ENCODE measurements at regions not wholly inside any gene's neighbourhood (a gene's known extent, or its start where the extent isn't known, plus 50 kb on each side); places are given as distances from the start of the nearest gene placed in this dataset.

- no peak overlapping the region for H3K4me3 ChIP-seq (ENCODE audit: low read length)
- Mint-ChIP-seq H3K4me1 (peaks cover 8% of the 10 kb centered on the region), H3K36me3 (ENCODE audit: low read depth) (no peaks in the 10 kb centered on the region), H3K9me3 (peaks cover 5% of the 10 kb centered on the region), H3K27ac (no peak overlapping the region), H3K27me3 (ENCODE audit: insufficient read depth) (no peaks in the 10 kb centered on the region), H3K4me3 (no peak overlapping the region)
- WGBS, 2 experiments (ENCODE audit: insufficient coverage in 1 of 2, insufficient read length in 1 of 2), result 94% methylated on average over 2 of the region's 2 CpGs; no CpG with 5 or more reads in 1 of the 2 experiments
- no peaks in the 10 kb centered on the region for H3K36me3 ChIP-seq (ENCODE audit: control insufficient read depth, insufficient read depth, low read length)
- H3K9ac ChIP-seq (ENCODE audit: extremely low read depth, low read length, poor library complexity, severe bottlenecking), result no peak overlapping the region
- DNase-seq, result no peak
- no peak overlapping the region for H3K27ac ChIP-seq (ENCODE audit: low read depth, low read length)
- no peak for TF ChIP-seq CTCF (conservative IDR thresholded peaks at IDR 0.05)
- H3K4me1 ChIP-seq (ENCODE audit: control insufficient read depth, insufficient read depth, low read length), result no peaks in the 10 kb centered on the region
- H3K27me3 ChIP-seq (ENCODE audit: control insufficient read depth, insufficient read depth, low read length, poor library complexity, severe bottlenecking), result no peaks in the 10 kb centered on the region
- H3K9me3 ChIP-seq (ENCODE audit: control insufficient read depth, low read length), result peaks cover 8% of the 10 kb centered on the region
These were observed 186.2 kb downstream of the PLK2 start for GRCh38 chr5:58273711-58274110.

- no peaks in the 10 kb centered on the region for H3K27me3 Mint-ChIP-seq (ENCODE audit: insufficient read depth)
- WGBS, 2 experiments (ENCODE audit: insufficient coverage in 1 of 2, insufficient read length in 1 of 2), result 90 to 92% methylated on average over 2 to 4 of the region's 4 CpGs
- peaks cover 2% of the 10 kb centered on the region for H3K4me1 Mint-ChIP-seq
- Histone ChIP-seq H3K4me3 (ENCODE audit: low read length) (no peak overlapping the region), H3K27me3 (ENCODE audit: control insufficient read depth, insufficient read depth, low read length, poor library complexity, severe bottlenecking) (no peaks in the 10 kb centered on the region), H3K27ac (ENCODE audit: low read depth, low read length) (no peak overlapping the region), H3K9me3 (ENCODE audit: control insufficient read depth, low read length) (no peaks in the 10 kb centered on the region), H3K9ac (ENCODE audit: extremely low read depth, low read length, poor library complexity, severe bottlenecking) (no peak overlapping the region), H3K36me3 (ENCODE audit: control insufficient read depth, insufficient read depth, low read length) (no peaks in the 10 kb centered on the region), H3K4me1 (ENCODE audit: control insufficient read depth, insufficient read depth, low read length) (no peaks in the 10 kb centered on the region)
- H3K9me3 Mint-ChIP-seq, result no peaks in the 10 kb centered on the region
- no peak for TF ChIP-seq CTCF (conservative IDR thresholded peaks at IDR 0.05)
- H3K27ac Mint-ChIP-seq, result no peak overlapping the region
- no peak for DNase-seq
- H3K4me3 Mint-ChIP-seq, result no peak overlapping the region
- H3K36me3 Mint-ChIP-seq (ENCODE audit: low read depth), result no peaks in the 10 kb centered on the region
These were observed 191.6 kb downstream of the PLK2 start for GRCh38 chr5:58268268-58268667.

- Mint-ChIP-seq H3K4me3 (no peak overlapping the region), H3K27ac (no peak overlapping the region), H3K36me3 (ENCODE audit: low read depth) (no peaks in the 10 kb centered on the region)
These were observed 193.5 kb downstream of the PLK2 start for GRCh38 chr5:58266402-58266801.

More at GRCh38 chr5:58266402-58266801, 193.5 kb downstream of the PLK2 start:
- H3K4me1 Mint-ChIP-seq, result no peaks in the 10 kb centered on the region
- DNase-seq, result no peak
- no peaks in the 10 kb centered on the region for H3K9me3 ChIP-seq (ENCODE audit: control insufficient read depth, low read length)
- H3K9me3 Mint-ChIP-seq, result no peaks in the 10 kb centered on the region
- no peaks in the 10 kb centered on the region for H3K4me1 ChIP-seq (ENCODE audit: control insufficient read depth, insufficient read depth, low read length)
- H3K9ac ChIP-seq (ENCODE audit: extremely low read depth, low read length, poor library complexity, severe bottlenecking), result no peak overlapping the region
- no peaks in the 10 kb centered on the region for H3K36me3 ChIP-seq (ENCODE audit: control insufficient read depth, insufficient read depth, low read length)
- no peak for TF ChIP-seq CTCF (conservative IDR thresholded peaks at IDR 0.05)
- H3K27me3 ChIP-seq (ENCODE audit: control insufficient read depth, insufficient read depth, low read length, poor library complexity, severe bottlenecking), result no peaks in the 10 kb centered on the region
- no peaks in the 10 kb centered on the region for H3K27me3 Mint-ChIP-seq (ENCODE audit: insufficient read depth)
- no peak overlapping the region for H3K27ac ChIP-seq (ENCODE audit: low read depth, low read length)
- H3K4me3 ChIP-seq (ENCODE audit: low read length), result no peak overlapping the region

All from endodermal cell (in vitro differentiated cells).